GM18517 (cell line): ENCODE measurements at regions not wholly inside any gene's neighbourhood (a gene's known extent, or its start where the extent isn't known, plus 50 kb on each side); places are given as distances from the start of the nearest gene placed in this dataset.
"Not testable (repeated sequence)": the region's sequence is repeated elsewhere in the genome, so short reads cannot be mapped to it uniquely, and the experiment has no call there.

Source experiments
- ATAC-seq: cut with Tn5 transposase; IDR thresholded peaks from one replicate; pipeline ENCODE4 v1.9.1; 2021; ENCODE audit warnings: mild to moderate bottlenecking, moderate library complexity; ENCODE audit not compliant: unreplicated experiment

- ATAC-seq, result no peak
Observed at GRCh38 chr6:6861995-6862394, 245.8 kb upstream of the RREB1 start.

GRCh38 chr6:6863970-6864639, 243.7 kb upstream of the RREB1 start:
- ATAC-seq, result no peak

DNA sequence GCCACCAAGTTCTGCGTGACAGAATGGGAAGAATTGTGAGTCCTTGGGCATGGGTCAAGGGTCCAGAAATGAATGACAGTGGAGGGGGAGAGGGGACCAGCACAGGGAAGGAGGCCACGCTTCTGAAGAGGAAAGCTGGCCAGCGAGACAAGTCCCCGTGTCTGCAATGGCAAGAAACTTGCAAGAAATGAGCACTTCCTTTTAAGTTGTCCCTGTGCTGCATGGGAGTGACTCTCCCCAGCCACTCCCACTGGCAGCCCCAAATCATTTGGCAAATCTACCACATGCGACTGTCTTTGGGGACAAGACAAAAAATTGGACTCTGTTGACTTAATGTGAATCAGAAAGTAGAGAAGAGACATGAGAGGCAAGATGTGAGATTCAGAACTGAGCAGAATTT, 242.2 kb upstream of the RREB1 start:
- ATAC-seq, result no peak

DNA sequence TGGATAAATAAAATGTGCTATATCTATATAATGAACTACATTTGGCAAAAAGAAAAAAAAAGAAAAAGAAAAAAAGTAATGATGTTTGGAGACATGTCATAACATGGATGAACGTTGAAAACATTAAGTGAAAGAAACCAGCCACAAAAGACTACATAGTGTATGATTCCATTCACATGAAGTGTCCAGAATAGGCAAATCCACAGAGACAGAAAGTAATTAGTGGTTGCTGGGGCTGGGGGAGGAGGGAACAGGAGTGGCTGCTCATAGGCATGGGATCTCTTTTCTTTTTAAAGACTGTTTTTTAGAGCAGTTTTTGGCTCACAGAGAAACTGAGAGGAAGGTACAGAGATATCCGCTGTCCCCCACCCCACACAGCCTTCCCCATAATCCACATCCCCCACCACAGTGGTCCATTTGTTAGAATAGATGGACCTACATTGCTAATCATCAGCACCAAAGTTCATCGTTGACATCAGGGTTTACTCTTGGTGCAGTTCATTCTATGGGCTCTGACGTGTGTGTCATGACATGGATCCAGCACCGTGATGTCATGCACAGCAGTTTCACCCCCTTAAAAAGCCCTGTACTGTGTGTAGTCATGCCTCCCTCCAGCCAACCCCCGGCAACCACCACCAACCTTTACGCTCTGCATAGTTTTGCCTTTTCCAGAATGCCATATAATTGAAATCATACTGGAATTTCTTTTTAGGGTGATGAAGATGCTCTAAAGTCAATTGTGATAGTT, 240.9 kb upstream of the RREB1 start:
- ATAC-seq, result no peak

GRCh38 chr6:6867404-6867799, 240.4 kb upstream of the RREB1 start:
- no peak for ATAC-seq

- no peak for ATAC-seq
Observed at GRCh38 chr6:6869094-6869493, 238.7 kb upstream of the RREB1 start.

DNA sequence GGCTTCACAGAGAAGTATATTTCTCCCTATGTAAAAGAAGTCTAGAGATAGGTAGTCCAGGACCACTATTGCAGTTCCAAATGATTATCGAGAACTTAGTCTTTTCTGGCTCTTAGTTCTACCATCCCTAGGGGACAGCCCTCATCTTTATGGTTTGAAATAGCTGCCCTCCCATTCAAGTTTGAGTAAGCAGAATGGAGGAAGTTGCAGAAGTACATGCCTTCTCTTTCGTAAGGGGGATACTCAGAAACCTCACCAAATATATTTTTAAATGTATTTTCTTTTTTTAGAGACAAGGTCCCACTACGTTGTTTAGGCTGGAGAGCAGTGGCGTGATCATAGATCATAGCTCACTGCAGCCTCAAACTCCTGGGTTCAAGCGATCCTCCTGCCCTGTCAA, 236.8 kb upstream of the RREB1 start:
- no peak for ATAC-seq

- no peak for ATAC-seq
Observed at GRCh38 chr6:6872459-6873344, 235.1 kb upstream of the RREB1 start.

- no peak for ATAC-seq
Observed at GRCh38 chr6:6873778-6874177, 234.0 kb upstream of the RREB1 start.

GRCh38 chr6:6875818-6876470, 231.8 kb upstream of the RREB1 start:
- no peak for ATAC-seq

DNA sequence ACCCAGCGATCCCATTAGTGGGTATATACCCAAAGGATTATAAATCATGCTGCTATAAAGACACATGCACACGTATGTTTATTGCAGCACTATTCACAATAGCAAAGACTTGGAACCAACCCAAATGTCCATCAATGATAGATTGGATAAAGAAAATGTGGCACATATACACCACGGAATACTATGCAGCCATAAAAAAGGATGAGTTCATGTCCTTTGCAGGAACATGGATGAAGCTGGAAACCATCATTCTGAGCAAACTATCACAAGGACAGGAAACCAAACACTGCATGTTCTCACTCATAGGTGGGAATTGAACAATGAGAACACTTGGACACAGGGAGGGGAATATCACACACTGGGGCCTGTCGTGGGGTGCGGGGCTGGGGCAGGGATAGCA, 230.0 kb upstream of the RREB1 start:
- not testable (repeated sequence) for ATAC-seq

DNA sequence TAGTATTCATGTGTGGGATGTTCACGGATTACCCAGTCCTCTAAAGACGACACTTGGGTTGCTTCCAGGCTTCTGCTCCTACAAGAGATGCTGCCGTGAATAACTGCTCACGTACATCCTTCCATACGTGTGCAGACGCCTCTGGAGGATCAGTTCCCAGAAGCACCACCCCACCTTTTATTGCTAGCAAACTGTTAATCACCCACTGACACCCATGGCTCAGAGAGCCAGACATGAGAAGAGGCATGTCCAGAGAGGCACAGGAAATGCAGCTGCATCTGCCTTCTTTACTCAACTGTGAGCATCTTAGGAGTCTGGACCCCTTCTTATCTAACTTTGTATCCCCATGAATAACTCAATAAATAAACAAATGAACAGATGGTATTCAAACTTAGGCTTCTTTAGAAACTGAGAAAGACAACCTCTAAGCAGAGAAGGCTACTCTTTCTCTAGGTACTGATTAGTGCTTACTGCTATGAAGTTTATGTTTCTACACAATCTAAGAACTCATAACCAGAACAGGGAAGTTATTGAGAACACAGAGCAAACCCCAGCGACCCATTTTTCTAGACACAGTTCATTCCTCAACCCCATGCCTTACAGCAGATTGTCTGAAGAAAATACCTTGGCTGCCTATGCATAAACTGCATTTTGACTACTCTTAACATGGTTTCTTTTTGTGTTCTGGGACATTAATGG, 228.7 kb upstream of the RREB1 start:
- no peak for ATAC-seq

- not testable (repeated sequence) for ATAC-seq
Observed at GRCh38 chr6:6879586-6879974, 228.2 kb upstream of the RREB1 start.

GRCh38 chr6:6880745-6881437, 226.9 kb upstream of the RREB1 start:
- ATAC-seq, result no peak

- ATAC-seq, result no peak
Observed at GRCh38 chr6:6881438-6882225, 226.1 kb upstream of the RREB1 start.

DNA sequence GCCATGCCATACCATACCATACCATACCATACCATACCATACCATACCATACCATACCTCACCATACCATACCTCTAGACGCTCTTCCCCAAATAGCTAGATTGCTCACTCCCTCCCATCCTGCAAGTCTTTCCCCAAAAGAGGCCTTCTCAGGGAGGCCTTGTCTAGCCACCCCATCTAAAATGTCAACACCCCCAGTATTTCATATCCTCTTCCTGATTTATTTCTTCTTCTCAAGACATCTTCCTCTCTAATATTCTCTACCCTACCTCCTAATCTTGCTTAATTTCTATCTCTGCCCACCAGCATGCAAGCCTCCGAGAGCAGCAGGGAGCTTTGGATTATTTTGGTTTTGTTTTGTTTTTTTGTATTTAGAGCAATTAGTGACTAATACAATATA, 225.2 kb upstream of the RREB1 start:
- ATAC-seq, result no peak

DNA sequence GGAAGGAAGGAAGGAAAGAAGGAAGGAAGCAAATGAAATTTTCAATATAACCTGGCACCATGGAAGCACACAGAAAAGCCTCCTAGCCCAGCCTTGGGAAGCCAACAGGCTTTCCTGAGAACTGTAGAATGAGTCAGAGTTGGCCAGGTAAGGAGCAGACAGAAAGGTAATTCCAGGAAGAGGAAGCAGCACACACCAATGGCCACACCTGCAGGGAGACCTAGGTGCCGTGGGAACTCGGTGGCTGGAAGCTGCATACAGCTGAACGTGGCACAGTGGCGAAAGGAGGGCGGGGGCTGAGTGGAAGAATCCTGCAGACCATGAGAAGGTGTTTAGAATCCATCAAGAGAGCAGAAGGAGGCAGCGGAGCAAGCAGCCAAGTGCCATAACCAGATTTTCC, 224.8 kb upstream of the RREB1 start:
- no peak for ATAC-seq

DNA sequence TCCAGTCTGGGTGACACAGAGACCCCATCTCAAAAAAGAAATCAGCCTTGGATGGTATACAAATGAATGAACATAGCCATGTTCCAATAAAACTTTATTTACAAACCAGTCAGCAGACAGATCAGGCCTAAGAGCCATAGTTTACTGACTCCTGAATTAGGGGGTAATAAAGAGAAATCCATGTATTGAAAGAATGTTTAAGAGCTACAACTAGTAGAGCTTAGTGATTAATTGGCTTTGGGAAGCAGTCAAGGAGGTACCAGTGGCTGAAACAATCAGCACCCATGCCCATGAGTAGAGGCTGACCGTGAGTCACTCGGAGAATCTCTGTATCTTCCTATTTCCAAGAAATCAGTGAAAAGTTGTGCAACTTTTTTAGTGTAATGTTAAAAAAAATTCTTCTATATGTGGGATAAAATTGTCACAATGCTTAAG, 223.6 kb upstream of the RREB1 start:
- ATAC-seq, result no peak

- ATAC-seq, result no peak
Observed at GRCh38 chr6:6884916-6885315, 222.8 kb upstream of the RREB1 start.
